ENCODE measurements at regions not wholly inside any gene's neighbourhood (a gene's known extent, or its start where the extent isn't known, plus 50 kb on each side); places are given as distances from the start of the nearest gene placed in this dataset.

GRCh38 chrX:55169782-55170181, 50.4 kb upstream of the PAGE5 start:
- Mint-ChIP-seq H3K4me3 (no peak overlapping the region), H3K9me3 (ENCODE audit: low read depth) (no peaks in the 10 kb centered on the region), H3K36me3 (no peaks in the 10 kb centered on the region), H3K4me1 (no peaks in the 10 kb centered on the region), H3K27ac (no peak overlapping the region), H3K27me3 (peaks cover 4% of the 10 kb centered on the region)
- ATAC-seq (no peak), DNase-seq (no peak)
- CTCF ChIA-PET, result interaction anchor here (1.1 kb wide), 1 partner anchor 9 kb away, joined by 5 read pairs; no protein-coding TSS in a partner anchor

All from activated CD8-positive, alpha-beta memory T cell treated with anti-CD3 and anti-CD28 coated beads, Interleukin-2, amount 10 ng/mL, durations not matched to agents 7 days and 5 days (primary cell).